Renal pelvis (tissue), 1 donor: ENCODE measurements at regions not wholly inside any gene's neighbourhood (a gene's known extent, or its start where the extent isn't known, plus 50 kb on each side); places are given as distances from the start of the nearest gene placed in this dataset.

Experiments
- DNase-seq: peaks from one replicate; pipeline ENCODE4 v3.0.0-alpha.2; 2013

DNA sequence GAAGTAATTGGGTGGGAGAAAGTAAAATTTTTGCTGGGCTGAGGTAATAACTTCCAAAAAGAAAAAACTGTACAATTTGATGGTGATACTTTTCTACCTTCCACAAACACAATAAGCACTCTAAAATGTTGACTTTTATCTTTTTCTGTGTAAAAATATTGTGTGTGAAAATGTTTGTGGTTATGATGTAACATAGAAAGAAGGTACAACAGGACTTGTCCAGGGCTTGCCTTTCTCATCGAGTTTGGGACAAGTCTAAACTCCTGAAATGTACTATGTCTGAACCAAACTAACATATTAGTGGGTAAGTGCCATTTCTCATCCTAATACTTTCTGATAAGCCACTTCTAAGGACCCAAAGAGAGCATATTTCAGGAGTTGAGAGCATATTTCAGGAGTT, 174.2 kb upstream of the PDGFD start:
- DNase-seq = no peak

- no peak for DNase-seq
These were observed 173.3 kb upstream of the PDGFD start for GRCh38 chr11:104337273-104337672.

- no peak for DNase-seq
These were observed 170.0 kb upstream of the PDGFD start for GRCh38 chr11:104333977-104334376.

DNA sequence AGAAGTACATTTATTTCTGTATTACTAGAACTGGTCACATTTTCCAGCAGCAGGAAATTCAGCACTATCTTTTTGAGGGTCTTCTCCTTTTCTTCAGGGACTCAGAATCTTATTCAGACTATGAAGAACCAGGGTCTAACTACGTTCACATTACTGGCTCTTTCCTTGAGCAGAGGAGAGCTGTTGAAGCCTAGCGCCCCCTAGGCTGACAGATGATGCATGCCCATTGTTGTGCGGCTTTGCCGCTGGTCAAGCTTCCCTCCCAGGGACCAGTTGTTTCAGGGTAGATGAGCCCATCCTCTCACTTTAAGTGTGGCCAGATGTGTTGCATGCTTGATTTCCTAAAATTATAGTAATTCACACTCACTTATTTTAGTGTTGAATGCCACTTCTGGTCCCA, 168.2 kb upstream of the PDGFD start:
- DNase-seq = no peak

GRCh38 chr11:104329078-104329665, 165.2 kb upstream of the PDGFD start:
- DNase-seq = no peak

DNA sequence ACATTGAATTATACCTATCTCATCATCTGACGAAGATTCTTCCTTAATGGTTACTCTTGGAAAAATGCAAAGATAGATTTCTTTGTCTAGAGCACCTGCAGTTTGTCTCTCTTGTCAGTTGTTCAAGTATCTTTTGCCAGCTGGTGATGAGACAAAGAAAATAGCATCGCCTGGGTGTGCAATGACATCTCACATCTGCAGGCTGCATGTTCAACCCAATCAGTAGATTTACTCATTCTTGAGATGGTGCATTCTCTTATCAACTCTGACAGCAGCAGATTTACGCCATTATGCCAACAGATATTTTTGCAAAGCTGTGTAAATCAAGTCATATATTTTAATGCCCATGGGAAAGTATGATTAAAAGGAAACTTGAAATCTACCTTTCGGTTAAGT, 164.6 kb upstream of the PDGFD start:
- DNase-seq = no peak

DNA sequence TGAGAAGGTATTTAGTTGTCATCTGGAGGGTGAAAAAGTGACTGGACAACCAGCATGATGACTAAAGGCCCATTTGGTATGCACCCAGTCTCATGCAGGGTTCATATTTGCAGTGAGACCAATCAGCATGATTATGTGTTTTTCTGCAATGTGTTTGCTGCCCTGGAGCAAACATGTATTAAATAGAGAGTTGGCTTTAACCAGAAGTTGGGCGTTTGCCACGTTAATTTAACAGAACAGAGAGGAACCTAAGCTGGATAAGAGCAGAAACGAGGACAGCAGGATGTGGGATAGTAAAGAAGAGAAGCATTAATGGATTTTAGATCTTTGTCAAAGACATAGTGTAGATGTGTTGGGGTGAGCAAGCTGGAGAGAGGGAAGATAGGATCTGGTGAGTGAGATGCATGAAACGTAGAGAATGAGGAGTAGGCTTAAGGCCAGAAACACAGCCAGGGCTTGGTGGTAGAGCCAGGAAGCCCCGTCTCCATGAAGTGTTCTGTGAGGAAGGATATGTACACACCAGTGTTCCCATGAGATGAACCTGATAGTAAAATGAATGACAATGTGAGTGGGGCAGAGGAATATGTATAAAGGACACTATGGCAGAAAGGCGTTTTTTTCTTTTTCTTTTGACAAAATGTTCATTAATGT, 164.0 kb upstream of the PDGFD start:
- DNase-seq = no peak

DNA sequence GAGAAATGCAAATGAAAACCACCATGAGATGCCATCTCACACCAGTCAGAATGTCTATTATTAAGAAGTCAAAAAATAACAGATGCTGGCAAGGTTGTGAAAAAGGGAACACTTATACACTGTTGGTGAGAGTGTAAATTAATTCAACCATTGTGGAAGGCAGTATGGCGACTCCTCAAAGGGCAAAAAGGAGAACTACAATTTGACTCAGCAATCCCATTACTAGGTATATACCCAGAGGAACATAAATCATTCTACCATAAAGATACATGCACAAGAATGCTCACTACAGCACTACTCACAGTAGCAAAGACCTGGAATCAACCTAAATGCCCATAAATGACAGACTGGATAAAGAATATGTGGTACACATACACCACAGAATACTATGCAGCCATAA, 161.1 kb upstream of the PDGFD start:
- DNase-seq = no peak

GRCh38 chr11:104324276-104324675, 160.3 kb upstream of the PDGFD start:
- DNase-seq = no peak

GRCh38 chr11:104323841-104324240, 159.9 kb upstream of the PDGFD start:
- DNase-seq = no peak

- DNase-seq = no peak
These were observed 158.7 kb upstream of the PDGFD start for GRCh38 chr11:104322696-104323095.

- DNase-seq = no peak
These were observed 157.0 kb upstream of the PDGFD start for GRCh38 chr11:104320956-104321355.

- no peak for DNase-seq
These were observed 156.2 kb upstream of the PDGFD start for GRCh38 chr11:104320097-104320496.

GRCh38 chr11:104319396-104319795, 155.4 kb upstream of the PDGFD start:
- DNase-seq = no peak

GRCh38 chr11:104306862-104307474, 143.0 kb upstream of the PDGFD start:
- no peak for DNase-seq

GRCh38 chr11:104301776-104302175, 137.8 kb upstream of the PDGFD start:
- no peak for DNase-seq

GRCh38 chr11:104291646-104292045, 127.7 kb upstream of the PDGFD start:
- no peak for DNase-seq

GRCh38 chr11:104286129-104286528, 122.2 kb upstream of the PDGFD start:
- DNase-seq = no peak

DNA sequence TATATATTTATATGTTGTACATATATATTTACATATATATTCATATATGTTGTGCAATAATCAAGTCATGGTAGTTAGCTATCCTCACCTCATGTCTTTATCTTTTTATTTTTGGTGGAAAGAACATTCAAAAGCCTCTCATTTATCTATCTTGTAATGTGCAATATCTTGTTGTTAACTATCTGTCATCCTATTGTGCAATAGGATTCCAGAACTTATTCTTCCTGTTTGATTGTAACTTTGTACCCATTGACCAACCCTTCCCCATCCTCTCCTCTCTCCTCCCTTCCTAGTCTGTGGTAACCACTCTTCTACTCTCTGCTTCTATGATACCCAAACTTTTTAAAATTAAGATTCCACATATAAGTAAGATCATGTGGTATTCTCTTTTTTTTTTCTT, 115.6 kb upstream of the PDGFD start:
- DNase-seq = no peak

- DNase-seq = no peak
These were observed 112.0 kb upstream of the PDGFD start for GRCh38 chr11:104275992-104276391.

DNA sequence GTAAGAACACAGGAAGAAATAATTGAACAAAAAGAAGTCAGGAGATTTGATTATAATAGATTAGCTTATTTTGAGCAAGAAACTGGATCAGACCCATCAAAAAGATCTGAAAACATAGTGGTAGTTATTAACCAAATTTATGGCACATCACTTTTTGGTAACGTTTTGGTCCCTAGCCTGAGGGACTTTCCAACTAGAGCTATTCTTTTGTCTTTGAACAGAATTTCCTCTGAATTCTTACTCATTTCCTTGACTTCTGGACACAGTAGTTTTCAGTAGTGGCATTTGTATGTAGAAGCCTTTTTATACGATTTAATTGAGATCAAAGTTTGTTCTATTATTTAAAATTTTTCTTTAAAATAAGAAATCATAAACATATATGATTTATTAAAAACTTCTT, 96.5 kb upstream of the PDGFD start:
- no peak for DNase-seq

- no peak for DNase-seq
These were observed 95.2 kb upstream of the PDGFD start for GRCh38 chr11:104259121-104259610.

- no peak for DNase-seq
These were observed 92.6 kb upstream of the PDGFD start for GRCh38 chr11:104256525-104256924.

DNA sequence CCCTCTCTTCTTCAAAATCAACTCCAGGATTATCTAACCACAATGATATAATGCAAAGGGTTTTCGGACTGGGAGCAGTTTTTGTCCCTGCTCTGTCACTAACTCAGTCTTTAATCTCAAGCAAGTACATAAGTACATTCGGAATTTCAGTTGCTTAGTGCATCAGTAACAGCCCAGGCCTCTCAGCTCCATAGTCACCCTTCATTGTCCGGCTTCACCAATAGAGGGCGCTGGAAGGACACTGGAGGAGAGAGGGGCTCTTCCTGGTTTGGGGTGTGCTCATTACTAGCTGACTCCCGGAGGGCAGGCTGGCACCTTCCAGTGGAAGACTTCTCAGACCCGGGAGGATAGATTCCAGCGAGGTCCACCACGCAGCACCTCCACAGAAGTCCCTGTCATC, 90.4 kb upstream of the PDGFD start:
- DNase-seq = peak; percentile 2
